ENCODE measurements at regions not wholly inside any gene's neighbourhood (a gene's known extent, or its start where the extent isn't known, plus 50 kb on each side); places are given as distances from the start of the nearest gene placed in this dataset.
A peak's percentile ranks its signal among the peaks of the same experiment; 100 is the strongest.

DNA sequence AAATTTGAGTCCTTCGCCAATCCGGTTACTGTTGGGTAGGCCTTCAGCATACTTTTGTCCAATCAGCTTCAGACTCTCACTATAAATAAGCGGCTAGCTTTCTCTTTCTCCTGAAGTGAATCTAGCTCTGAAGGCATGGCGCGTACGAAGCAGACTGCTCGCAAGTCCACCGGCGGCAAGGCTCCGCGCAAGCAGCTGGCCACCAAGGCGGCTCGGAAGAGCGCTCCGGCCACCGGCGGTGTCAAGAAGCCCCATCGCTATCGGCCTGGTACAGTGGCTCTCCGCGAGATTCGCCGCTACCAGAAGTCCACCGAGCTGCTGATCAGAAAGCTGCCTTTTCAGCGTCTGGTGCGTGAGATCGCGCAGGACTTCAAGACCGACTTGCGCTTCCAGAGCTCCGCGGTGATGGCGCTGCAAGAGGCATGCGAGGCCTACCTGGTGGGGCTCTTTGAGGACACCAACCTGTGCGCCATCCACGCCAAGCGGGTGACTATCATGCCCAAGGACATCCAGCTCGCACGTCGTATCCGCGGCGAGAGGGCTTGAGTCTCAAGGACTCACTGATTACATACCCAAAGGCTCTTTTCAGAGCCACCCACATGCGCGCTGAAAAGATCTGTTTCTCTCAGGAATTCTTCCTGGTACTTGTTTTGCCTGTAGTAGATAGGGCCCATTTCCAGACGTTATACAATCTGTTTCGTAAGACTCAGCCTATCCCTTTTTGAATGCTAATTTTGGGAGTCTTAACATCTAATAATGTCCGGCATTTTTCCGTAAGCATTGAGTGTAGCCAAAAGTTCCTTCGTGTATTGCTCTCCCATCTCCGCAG, 102.0 kb downstream of the OR2B2 start (continued):
- no peak for TF ChIP-seq ZNF20 (CRISPR knock-in tag; IDR thresholded peaks at IDR 0.05)
- peak; percentile 84; the same call in 1 of the 2 replicates for TF ChIP-seq EEA1 (CRISPR knock-in tag; IDR thresholded peaks at IDR 0.05; ENCODE audit: borderline replicate concordance)
- TF ChIP-seq, protein P1, sequence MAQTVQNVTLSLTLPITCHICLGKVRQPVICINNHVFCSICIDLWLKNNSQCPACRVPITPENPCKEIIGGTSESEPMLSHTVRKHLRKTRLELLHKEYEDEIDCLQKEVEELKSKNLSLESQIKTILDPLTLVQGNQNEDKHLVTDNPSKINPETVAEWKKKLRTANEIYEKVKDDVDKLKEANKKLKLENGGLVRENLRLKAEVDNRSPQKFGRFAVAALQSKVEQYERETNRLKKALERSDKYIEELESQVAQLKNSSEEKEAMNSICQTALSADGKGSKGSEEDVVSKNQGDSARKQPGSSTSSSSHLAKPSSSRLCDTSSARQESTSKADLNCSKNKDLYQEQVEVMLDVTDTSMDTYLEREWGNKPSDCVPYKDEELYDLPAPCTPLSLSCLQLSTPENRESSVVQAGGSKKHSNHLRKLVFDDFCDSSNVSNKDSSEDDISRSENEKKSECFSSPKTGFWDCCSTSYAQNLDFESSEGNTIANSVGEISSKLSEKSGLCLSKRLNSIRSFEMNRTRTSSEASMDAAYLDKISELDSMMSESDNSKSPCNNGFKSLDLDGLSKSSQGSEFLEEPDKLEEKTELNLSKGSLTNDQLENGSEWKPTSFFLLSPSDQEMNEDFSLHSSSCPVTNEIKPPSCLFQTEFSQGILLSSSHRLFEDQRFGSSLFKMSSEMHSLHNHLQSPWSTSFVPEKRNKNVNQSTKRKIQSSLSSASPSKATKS (CRISPR knock-in tag; IDR thresholded peaks at IDR 0.05): 0 out of 2 replicates have a peak, but pooled peaks have one; percentile 62
- TF ChIP-seq CREM (IDR thresholded peaks at IDR 0.05): peak; percentile 71; the same call in 1 of the 2 replicates
- no peak for TF ChIP-seq CREM (CRISPR knock-in tag; IDR thresholded peaks at IDR 0.05)
- no peak for TF ChIP-seq SMARCE1 (IDR thresholded peaks at IDR 0.05; ENCODE audit: borderline replicate concordance)
- no peak for TF ChIP-seq TBX3 (IDR thresholded peaks at IDR 0.05; ENCODE audit: borderline replicate concordance)
- TF ChIP-seq CCDC6 (CRISPR knock-in tag; IDR thresholded peaks at IDR 0.05): peak; percentile 93
- peak; percentile 87; the same call in 1 of the 2 replicates for TF ChIP-seq MTA1 (CRISPR knock-in tag; IDR thresholded peaks at IDR 0.05; ENCODE audit: borderline replicate concordance)
- TF ChIP-seq ATF1 (CRISPR knock-in tag; IDR thresholded peaks at IDR 0.05): no peak
- TF ChIP-seq POLR2AphosphoS2 (IDR thresholded peaks at IDR 0.05; ENCODE audit: low read depth, low read length): peak; percentile 84; the same call in 1 of the 2 replicates
- TF ChIP-seq MED1 (CRISPR knock-in tag; IDR thresholded peaks at IDR 0.05): peak; percentile 97
- TF ChIP-seq ADNP (CRISPR knock-in tag; IDR thresholded peaks at IDR 0.05): no peak
- peak; percentile 97; the same call in 1 of the 2 replicates for TF ChIP-seq ZNF83 (CRISPR knock-in tag; IDR thresholded peaks at IDR 0.05; ENCODE audit: borderline replicate concordance)
- TF ChIP-seq, protein P2, sequence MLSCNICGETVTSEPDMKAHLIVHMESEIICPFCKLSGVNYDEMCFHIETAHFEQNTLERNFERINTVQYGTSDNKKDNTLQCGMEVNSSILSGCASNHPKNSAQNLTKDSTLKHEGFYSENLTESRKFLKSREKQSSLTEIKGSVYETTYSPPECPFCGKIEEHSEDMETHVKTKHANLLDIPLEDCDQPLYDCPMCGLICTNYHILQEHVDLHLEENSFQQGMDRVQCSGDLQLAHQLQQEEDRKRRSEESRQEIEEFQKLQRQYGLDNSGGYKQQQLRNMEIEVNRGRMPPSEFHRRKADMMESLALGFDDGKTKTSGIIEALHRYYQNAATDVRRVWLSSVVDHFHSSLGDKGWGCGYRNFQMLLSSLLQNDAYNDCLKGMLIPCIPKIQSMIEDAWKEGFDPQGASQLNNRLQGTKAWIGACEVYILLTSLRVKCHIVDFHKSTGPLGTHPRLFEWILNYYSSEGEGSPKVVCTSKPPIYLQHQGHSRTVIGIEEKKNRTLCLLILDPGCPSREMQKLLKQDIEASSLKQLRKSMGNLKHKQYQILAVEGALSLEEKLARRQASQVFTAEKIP (CRISPR knock-in tag; IDR thresholded peaks at IDR 0.05; ENCODE audit: borderline replicate concordance): no peak
- TF ChIP-seq ZSCAN20 (CRISPR knock-in tag; IDR thresholded peaks at IDR 0.05; ENCODE audit: borderline replicate concordance): peak; percentile 74; the same call in 1 of the 2 replicates
- TF ChIP-seq REXO4 (CRISPR knock-in tag; IDR thresholded peaks at IDR 0.05; ENCODE audit: borderline replicate concordance): peak; percentile 91
- TF ChIP-seq, protein P3, sequence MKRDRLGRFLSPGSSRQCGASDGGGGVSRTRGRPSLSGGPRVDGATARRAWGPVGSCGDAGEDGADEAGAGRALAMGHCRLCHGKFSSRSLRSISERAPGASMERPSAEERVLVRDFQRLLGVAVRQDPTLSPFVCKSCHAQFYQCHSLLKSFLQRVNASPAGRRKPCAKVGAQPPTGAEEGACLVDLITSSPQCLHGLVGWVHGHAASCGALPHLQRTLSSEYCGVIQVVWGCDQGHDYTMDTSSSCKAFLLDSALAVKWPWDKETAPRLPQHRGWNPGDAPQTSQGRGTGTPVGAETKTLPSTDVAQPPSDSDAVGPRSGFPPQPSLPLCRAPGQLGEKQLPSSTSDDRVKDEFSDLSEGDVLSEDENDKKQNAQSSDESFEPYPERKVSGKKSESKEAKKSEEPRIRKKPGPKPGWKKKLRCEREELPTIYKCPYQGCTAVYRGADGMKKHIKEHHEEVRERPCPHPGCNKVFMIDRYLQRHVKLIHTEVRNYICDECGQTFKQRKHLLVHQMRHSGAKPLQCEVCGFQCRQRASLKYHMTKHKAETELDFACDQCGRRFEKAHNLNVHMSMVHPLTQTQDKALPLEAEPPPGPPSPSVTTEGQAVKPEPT (CRISPR knock-in tag; IDR thresholded peaks at IDR 0.05; ENCODE audit: low read depth): peak; percentile 90
- TF ChIP-seq RORA (CRISPR knock-in tag; IDR thresholded peaks at IDR 0.05): no peak
- no peak; the same call in 1 of the 2 replicates for TF ChIP-seq ZNF460 (CRISPR knock-in tag; IDR thresholded peaks at IDR 0.05; ENCODE audit: borderline replicate concordance)

Measured in HepG2 (cell line).